NCI-H526 treated with DMSO at 0.1 percent for 48 hours (cell line): ENCODE measurements at regions not wholly inside any gene's neighbourhood (a gene's known extent, or its start where the extent isn't known, plus 50 kb on each side); places are given as distances from the start of the nearest gene placed in this dataset.
"Not testable (repeated sequence)": the region's sequence is repeated elsewhere in the genome, so short reads cannot be mapped to it uniquely, and the experiment has no call there.

Source experiments
- DNase-seq: peaks from one replicate; lab custom pipeline; 2025; lab: John Stamatoyannopoulos, UW

DNA sequence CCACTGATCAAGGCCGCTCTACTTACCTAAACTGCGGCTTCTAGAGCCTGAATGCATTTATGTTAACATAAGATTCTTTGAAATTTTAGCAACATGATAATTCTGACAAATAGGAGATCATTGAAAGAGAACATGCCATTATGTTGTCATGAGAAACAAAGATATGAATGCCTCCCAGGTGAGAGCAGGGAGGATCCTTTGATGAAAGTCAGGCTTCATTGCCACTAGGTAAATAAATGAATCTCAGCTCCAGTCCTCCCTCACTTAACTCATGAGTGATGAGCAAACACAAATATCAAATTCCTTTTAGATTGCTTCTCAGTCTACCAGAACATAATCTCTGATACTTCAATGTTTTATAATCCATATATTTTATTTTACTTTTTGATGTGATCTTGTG lies 463.2 kb upstream of the CDH7 start:
- no peak for DNase-seq

GRCh38 chr18:65282096-65282495 lies 468.7 kb upstream of the CDH7 start:
- no peak for DNase-seq

DNA sequence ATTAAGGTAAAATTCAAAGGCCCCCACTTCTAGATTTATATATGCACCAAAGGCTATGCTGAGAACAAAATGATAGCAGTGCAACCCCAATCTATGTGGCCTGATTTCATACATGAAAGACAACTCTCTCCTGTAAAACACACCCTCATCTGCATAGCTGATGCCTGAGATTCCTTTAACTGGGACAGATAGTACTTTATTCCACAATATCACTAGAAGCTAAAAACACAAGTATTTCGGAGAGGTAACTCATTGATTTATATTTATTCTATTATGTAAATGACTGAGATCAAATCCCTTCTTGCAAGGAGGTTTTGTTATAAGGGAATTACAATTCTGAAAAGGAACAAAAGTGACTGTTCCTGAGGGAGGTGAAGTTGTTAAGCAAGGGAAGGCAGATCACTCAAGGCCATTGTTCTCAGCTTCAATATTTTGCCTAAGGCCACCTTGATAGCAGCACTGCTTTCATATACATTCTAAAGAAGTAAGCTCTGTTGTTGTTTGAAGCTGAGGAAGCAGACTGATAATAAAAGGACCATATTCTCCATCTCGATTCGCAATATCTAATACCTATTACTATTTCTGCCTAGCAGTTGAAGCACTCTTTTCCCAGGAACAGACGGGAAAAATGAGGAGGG lies 471.0 kb upstream of the CDH7 start:
- DNase-seq = no peak

- DNase-seq = no peak
Measured at GRCh38 chr18:65278939-65279667, 471.7 kb upstream of the CDH7 start.

GRCh38 chr18:65269375-65269774 lies 481.4 kb upstream of the CDH7 start:
- no peak for DNase-seq

GRCh38 chr18:65265761-65266160 lies 485.1 kb upstream of the CDH7 start:
- no peak for DNase-seq

GRCh38 chr18:65260030-65260429 lies 490.8 kb upstream of the CDH7 start:
- no peak for DNase-seq

DNA sequence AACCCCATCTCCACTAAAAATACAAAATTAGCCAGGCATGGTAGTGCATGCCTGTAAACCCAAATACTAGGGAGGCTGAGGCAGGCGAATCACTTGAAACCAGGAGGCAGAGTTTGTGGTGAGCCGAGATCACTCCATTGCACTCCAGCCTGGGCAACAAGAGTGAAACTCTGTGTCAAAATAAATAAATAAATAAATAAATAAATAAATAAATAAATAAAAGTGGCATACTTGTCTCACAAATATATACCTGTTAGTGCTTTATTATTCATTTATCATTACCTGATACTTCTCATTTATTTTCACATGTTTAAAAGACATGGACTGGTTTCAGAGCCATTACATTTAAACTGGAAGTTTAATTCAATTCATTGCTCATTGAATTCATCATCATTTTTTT lies 491.4 kb upstream of the CDH7 start:
- no peak for DNase-seq

DNA sequence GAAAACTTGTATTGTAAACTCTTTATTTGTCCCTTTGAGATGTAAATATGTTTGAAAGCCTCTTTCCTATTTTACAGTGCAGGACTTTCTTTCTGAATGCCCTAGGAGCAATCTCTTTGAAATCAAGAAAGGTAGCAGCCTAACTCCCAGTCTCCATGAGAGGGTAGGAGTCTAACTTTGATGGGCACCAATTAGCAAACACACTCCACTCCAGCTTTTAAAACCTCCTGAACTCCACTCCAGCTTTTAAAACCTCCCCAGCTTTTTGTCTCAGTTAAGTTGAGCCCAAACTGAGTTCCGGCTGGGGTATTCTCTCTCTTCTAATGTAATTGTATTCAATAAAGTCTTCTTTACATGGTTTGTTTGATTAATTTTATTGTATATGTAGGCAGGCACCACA lies 493.7 kb upstream of the CDH7 start:
- DNase-seq = no peak

- DNase-seq = no peak
Measured at GRCh38 chr18:65255417-65255816, 495.4 kb upstream of the CDH7 start.

GRCh38 chr18:65239787-65240186 lies 511.0 kb upstream of the CDH7 start:
- no peak for DNase-seq

DNA sequence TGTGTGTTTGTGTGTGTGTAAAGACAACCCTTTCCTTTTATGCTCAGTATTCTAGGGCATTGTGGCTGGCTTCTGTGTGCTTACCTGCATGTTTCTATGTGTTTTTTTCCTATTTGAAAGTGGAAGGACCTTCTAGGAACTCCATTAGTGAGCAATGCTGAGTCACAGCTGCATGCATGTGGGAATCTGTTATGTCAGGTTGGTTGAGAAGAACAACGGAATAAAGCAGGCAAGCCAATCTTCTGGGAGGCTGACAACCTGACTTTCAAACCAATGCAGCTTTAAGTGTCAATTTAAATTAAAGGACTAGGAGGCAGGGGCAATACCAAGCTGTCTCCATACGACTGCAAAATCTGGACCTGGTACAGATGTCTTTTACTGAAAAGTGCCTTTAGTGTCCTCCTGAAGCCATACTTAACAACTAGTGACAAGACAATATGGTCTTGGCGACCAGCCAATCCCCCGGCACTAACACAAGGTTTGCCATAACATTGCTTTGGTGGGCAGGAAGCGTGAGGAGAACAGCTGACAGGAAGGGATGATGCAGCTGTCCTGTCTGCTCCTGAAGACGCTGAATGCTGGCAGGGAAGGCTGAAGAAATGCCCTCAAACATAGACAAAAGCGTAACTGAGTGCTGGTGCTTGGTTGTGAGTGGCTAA lies 514.7 kb upstream of the CDH7 start:
- no peak for DNase-seq

DNA sequence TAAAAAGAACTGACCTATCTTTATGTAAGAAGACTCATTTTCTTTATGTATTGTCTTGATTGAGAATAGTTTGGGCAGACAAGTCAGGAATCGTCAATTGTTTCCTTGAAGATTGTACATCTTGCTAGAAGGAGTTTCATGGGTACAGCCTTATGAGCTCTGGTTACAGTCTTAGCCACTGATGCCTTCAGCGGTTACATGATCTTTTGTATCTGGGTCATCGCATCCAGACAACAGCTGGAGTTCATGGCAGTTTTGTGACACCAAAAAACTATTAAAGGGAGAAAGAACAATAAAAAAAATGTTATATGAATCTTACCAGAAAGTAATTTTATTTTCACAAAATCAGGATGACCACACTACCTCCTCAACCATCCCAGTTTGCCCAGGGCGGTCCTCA lies 520.5 kb upstream of the CDH7 start:
- DNase-seq = no peak

DNA sequence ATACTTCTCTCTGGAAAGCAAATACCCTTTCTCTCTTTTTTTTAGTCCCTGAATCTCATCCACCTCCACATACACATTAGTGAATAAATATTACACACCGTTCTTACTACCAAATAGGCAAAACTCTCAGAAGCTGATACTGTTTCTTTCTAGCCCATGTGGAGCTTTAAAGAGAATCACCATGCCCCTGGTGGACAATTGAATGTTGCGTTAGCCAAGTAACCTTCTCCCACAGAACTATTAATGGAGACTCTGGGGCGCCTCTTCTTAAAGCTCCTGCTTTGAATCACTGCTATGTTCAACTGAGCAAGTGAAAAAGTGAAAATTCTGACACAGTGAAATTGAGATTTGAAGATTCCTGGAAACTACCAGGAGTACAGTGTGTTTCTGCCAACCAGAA lies 522.8 kb upstream of the CDH7 start:
- no peak for DNase-seq

DNA sequence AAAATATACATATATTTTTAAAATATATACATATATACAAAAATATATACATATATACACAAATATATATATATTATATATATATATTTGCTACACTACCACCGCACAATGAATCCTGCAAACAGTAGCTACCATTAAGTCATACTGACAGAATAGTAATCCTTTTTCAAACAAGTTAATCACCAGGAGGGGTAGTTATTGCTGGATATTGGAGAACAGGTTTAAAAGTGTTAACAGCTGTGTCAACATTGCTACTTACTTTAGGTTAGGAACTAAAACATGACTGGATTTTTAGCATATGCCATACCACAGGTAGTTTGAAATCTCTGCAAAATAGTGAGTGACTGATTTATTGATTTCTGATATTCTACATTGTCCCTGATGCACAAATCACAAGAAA lies 529.1 kb upstream of the CDH7 start:
- no peak for DNase-seq

DNA sequence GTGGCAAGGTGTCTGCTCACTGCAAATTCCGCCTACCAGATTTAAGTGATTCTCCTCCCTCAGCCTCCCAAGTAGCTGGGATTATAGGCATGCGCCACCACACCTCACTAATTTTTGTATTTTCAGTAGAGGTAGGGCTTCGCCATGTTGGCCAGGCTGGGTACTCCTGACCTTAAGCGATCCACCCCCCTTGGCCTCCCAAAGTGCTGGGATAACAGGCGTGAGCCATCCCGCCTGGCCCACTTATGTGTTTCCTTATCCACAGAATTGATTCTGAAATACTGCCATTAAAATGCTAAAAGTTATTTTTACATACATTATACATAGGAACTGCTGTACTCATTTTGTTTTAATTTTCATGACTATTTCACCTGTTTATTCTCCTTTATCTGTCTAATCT lies 529.7 kb upstream of the CDH7 start:
- DNase-seq = no peak

- DNase-seq = no peak
Measured at GRCh38 chr18:65215865-65216466, 534.8 kb upstream of the CDH7 start.

DNA sequence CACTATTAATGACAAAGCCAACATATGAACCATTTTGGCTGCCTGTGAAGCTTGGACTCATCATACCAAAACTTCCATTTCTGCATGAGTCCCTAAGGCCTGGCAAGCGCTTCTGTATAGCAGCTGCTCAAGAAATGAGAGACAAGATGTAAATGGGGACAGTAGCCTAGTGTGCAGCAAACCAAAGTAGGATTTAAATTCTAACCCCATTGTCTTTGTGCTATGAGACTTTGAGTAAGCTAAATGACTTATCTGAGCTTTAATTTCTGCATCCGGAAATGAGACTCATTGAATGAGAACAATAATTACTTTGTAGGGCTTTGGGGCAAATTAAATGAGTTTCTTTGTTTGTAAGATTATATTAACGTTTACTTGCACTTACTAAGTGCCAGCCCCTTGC lies 536.4 kb upstream of the CDH7 start:
- DNase-seq = no peak

- no peak for DNase-seq
Measured at GRCh38 chr18:65206551-65207260, 544.1 kb upstream of the CDH7 start.

DNA sequence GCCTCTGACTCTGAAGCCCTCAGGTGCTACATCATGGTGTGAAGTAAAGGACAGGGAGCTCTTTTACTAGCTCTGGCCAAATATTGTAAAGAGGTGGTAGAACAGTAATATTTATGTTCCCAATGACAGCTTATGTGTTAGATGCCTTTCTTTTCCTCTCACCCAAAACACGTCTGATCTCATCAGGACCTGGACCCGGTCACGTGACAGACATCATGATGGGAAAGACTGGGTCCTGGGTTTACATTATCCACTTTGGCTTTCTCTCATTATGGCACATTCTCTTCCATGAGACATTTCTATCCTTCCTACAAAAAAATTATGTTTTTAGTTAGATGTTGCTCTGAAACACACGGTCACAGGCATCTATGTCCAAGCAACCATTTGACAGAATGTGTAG lies 548.7 kb upstream of the CDH7 start:
- no peak for DNase-seq

GRCh38 chr18:65175681-65176080 lies 575.1 kb upstream of the CDH7 start:
- DNase-seq = no peak

GRCh38 chr18:65162086-65162485 lies 588.7 kb upstream of the CDH7 start:
- DNase-seq = not testable (repeated sequence)
